Keratinocyte (primary cell): ENCODE measurements at regions not wholly inside any gene's neighbourhood (a gene's known extent, or its start where the extent isn't known, plus 50 kb on each side); places are given as distances from the start of the nearest gene placed in this dataset.

Experiments used
- DNase-seq: peaks from one replicate; pipeline ENCODE4 v3.0.0-alpha.2; 2011; ENCODE audit warnings: low read depth, missing footprints, low spot score
- FAIRE-seq: peaks from 2 replicates; lab custom pipeline; 2011; peaks lifted over from hg19 to GRCh38; lab: Jason Lieb, UNC
- H2AFZ ChIP-seq: 2 replicates; pipeline ENCODE4 v1.6.0; 2012; ENCODE audit warnings: low read length, control low read depth, inconsistent platforms; ENCODE audit not compliant: control insufficient read depth
- H3K27ac ChIP-seq: 2 replicates; pipeline ENCODE4 v1.5.1; 2011; ENCODE audit warnings: low read length; ENCODE audit not compliant: control insufficient read depth, insufficient read depth
- H3K27me3 ChIP-seq: 3 replicates; pipeline ENCODE4 v1.6.0; 2011; ENCODE audit warnings: low read length; ENCODE audit not compliant: control insufficient read depth, insufficient read depth; ENCODE audit errors: extremely low read depth
- H3K36me3 ChIP-seq, 2 experiments: 2 replicates in 1 of 2; 3 replicates in 1 of 2; pipeline ENCODE4 v1.5.1; 2011; ENCODE audit warnings: low read length in 2 of 2, mild to moderate bottlenecking in 1 of 2; ENCODE audit not compliant: control insufficient read depth in 2 of 2, insufficient read depth in 2 of 2; ENCODE audit errors: extremely low read depth in 1 of 2
- H3K4me1 ChIP-seq: 3 replicates; pipeline ENCODE4 v1.5.1; 2011; ENCODE audit warnings: low read length; ENCODE audit not compliant: control insufficient read depth, insufficient read depth; ENCODE audit errors: extremely low read depth
- H3K4me2 ChIP-seq: 3 replicates; pipeline ENCODE4 v1.6.0; 2011; ENCODE audit warnings: low read depth, low read length; ENCODE audit not compliant: control insufficient read depth, insufficient read depth; ENCODE audit errors: extremely low read depth
- H3K4me3 ChIP-seq, 3 experiments: fragments of 200-600 bp in 1 of 3; sonication (generic) in 1 of 3; 2 replicates in 2 of 3; 3 replicates in 1 of 3; pipeline ENCODE4 v1.5.1; 2011 to 2016; ENCODE audit warnings: low read length in 3 of 3, mild to moderate bottlenecking in 3 of 3, control low read depth in 2 of 3, inconsistent platforms in 1 of 3, low read depth in 1 of 3, mixed read lengths in 1 of 3, mixed run types in 1 of 3, moderate library complexity in 1 of 3; ENCODE audit not compliant: control insufficient read depth in 2 of 3, insufficient read depth in 2 of 3; ENCODE audit errors: extremely low read depth in 1 of 3
- H3K79me2 ChIP-seq: 2 replicates; pipeline ENCODE4 v1.6.0; 2012; ENCODE audit warnings: low read length; ENCODE audit not compliant: control insufficient read depth, insufficient read depth
- H3K9ac ChIP-seq: 3 replicates; pipeline ENCODE4 v1.6.0; 2011; ENCODE audit warnings: low read length; ENCODE audit not compliant: control insufficient read depth, insufficient read depth; ENCODE audit errors: extremely low read depth
- H3K9me1 ChIP-seq: 3 replicates; pipeline ENCODE4 v1.6.0; 2011; ENCODE audit warnings: low read length; ENCODE audit not compliant: control insufficient read depth, insufficient read depth; ENCODE audit errors: extremely low read depth
- H3K9me3 ChIP-seq: 2 replicates; pipeline ENCODE4 v1.5.1; 2012; ENCODE audit warnings: low read depth, low read length; ENCODE audit not compliant: control insufficient read depth
- H4K20me1 ChIP-seq: 3 replicates; pipeline ENCODE4 v1.6.0; 2011; ENCODE audit warnings: low read length; ENCODE audit not compliant: control insufficient read depth, insufficient read depth; ENCODE audit errors: extremely low read depth
- EZH2 ChIP-seq: IDR thresholded peaks from one replicate; pipeline ENCODE4 v1.6.1; 2012; ENCODE audit warnings: inconsistent platforms, mild to moderate bottlenecking, low read length, moderate library complexity
- dilution Hi-C: fragments of 300-500 bp; cut with MboI; formaldehyde crosslinking; loops from one replicate; pipeline ENCODE4 v1.7.0; 2020; ENCODE audit warnings: low sequenced_read_pairs; ENCODE audit not compliant: extremely low pct_ligation_motif_present
- TF ChIP-seq, protein P1 (sequence below), 3 experiments: IDR thresholded peaks in 1 of 3; conservative IDR thresholded peaks in 1 of 3; optimal IDR thresholded peaks in 1 of 3; 2 replicates in 2 of 3; 3 replicates in 1 of 3; pipeline versions ENCODE3 to v1.5.1; 2011; ENCODE audit warnings: low read length in 3 of 3, mild to moderate bottlenecking in 3 of 3, moderate library complexity in 2 of 3, control low read depth in 1 of 3, inconsistent platforms in 1 of 3; ENCODE audit not compliant: insufficient read depth in 2 of 3; ENCODE audit errors: extremely low read depth in 1 of 3

DNA sequence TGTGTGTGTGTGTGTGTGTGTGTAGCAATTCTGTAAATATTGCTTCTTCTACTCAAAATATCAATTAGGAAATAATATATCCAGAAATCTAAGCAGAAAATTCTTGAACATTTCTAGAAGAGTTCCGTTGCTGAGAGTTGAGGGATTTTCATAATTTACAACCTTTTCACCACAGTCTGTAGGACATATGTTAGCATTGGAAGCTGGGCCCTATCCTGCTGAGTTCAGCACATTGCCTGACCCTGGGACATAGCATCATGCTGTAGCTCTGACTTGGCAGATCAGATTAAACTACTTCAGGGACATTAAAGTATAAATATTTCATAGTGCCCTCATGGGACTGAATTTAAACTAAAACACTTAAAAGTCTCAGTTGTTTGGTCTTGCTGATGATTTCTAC is 129.2 kb upstream of the KCNH7 start:
- Histone ChIP-seq H3K9ac (no peak overlapping the region), H3K4me3 (no peak overlapping the region), H4K20me1 (no peaks in the 10 kb centered on the region), H3K9me3 (no peaks in the 10 kb centered on the region), H3K79me2 (no peaks in the 10 kb centered on the region), H3K27me3 (no peaks in the 10 kb centered on the region), H3K36me3 (no peaks in the 10 kb centered on the region), H2AFZ (no peak overlapping the region), H3K4me1 (no peaks in the 10 kb centered on the region), H3K4me2 (no peak overlapping the region), H3K9me1 (no peaks in the 10 kb centered on the region), H3K27ac (no peak overlapping the region)
- TF ChIP-seq, protein P1, sequence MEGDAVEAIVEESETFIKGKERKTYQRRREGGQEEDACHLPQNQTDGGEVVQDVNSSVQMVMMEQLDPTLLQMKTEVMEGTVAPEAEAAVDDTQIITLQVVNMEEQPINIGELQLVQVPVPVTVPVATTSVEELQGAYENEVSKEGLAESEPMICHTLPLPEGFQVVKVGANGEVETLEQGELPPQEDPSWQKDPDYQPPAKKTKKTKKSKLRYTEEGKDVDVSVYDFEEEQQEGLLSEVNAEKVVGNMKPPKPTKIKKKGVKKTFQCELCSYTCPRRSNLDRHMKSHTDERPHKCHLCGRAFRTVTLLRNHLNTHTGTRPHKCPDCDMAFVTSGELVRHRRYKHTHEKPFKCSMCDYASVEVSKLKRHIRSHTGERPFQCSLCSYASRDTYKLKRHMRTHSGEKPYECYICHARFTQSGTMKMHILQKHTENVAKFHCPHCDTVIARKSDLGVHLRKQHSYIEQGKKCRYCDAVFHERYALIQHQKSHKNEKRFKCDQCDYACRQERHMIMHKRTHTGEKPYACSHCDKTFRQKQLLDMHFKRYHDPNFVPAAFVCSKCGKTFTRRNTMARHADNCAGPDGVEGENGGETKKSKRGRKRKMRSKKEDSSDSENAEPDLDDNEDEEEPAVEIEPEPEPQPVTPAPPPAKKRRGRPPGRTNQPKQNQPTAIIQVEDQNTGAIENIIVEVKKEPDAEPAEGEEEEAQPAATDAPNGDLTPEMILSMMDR (optimal IDR thresholded peaks at IDR 0.05 in 1 of 3, IDR thresholded peaks at IDR 0.05 in 1 of 3, conservative IDR thresholded peaks at IDR 0.05 in 1 of 3; ENCODE audit: extremely low read depth in 1 of 3, insufficient read depth in 2 of 3, low read length in 3 of 3): no peak
- no peak for TF ChIP-seq EZH2
- dilution Hi-C loops: no loop called here
- FAIRE-seq (no peak), DNase-seq (no peak)

DNA sequence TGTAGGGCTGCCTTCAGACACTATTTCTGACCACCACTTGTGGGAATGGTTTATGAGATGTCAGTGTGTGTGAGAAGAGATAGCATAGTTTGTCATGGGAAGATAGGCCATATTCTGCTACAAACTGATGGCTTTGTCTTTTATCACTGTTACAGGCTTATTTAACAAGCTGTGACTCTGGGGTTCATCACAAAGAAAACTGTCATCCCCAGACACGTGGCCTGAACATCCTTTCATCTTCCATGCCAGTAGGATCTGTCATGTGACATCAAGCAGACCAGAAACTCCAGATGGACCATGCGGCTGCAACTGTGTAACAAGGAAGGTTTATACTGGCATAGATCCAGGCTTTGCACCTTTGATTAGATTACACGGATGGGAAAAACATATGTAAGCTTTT is 128.6 kb upstream of the KCNH7 start:
- H3K27ac ChIP-seq: no peak overlapping the region
- no peaks in the 10 kb centered on the region for H3K36me3 ChIP-seq
- no peaks in the 10 kb centered on the region for H3K79me2 ChIP-seq
- no peak overlapping the region for H3K4me2 ChIP-seq
- TF ChIP-seq EZH2: no peak
- TF ChIP-seq, protein P1 (optimal IDR thresholded peaks at IDR 0.05 in 1 of 3, IDR thresholded peaks at IDR 0.05 in 1 of 3, conservative IDR thresholded peaks at IDR 0.05 in 1 of 3; ENCODE audit: extremely low read depth in 1 of 3, insufficient read depth in 2 of 3, low read length in 3 of 3): no peak
- no peaks in the 10 kb centered on the region for H3K27me3 ChIP-seq
- DNase-seq (no peak), FAIRE-seq (no peak)
- no peaks in the 10 kb centered on the region for H3K9me1 ChIP-seq
- H2AFZ ChIP-seq: no peak overlapping the region
- no peak overlapping the region for H3K4me3 ChIP-seq
- no peaks in the 10 kb centered on the region for H4K20me1 ChIP-seq
- H3K9me3 ChIP-seq: no peaks in the 10 kb centered on the region
- no peak overlapping the region for H3K9ac ChIP-seq
- H3K4me1 ChIP-seq: no peaks in the 10 kb centered on the region
- dilution Hi-C loops: no loop called here
